ENCODE measurements at regions not wholly inside any gene's neighbourhood (a gene's known extent, or its start where the extent isn't known, plus 50 kb on each side); places are given as distances from the start of the nearest gene placed in this dataset.

- Histone ChIP-seq H3K9me3 (replicated peaks; ENCODE audit: control insufficient read depth, insufficient read depth, low read length) (no peaks in the 10 kb centered on the region), H3K79me2 (ENCODE audit: control insufficient read depth, insufficient read depth, low read length) (no peaks in the 10 kb centered on the region), H4K20me1 (replicated peaks; ENCODE audit: control insufficient read depth, extremely low read depth, insufficient read depth, low read length) (no peaks in the 10 kb centered on the region), H3K9ac (replicated peaks; ENCODE audit: extremely low read depth, insufficient read depth, low read length) (no peak overlapping the region), H3K4me1 (ENCODE audit: control insufficient read depth, extremely low read depth, insufficient read depth, low read length) (no peaks in the 10 kb centered on the region), H2AFZ (ENCODE audit: low read depth, low read length) (no peak overlapping the region), H3K4me3 (replicated peaks in 1 of 3; ENCODE audit: insufficient read depth in 1 of 3, low read depth in 1 of 3, low read length in 3 of 3) (no peak overlapping the region), H3K36me3 (ENCODE audit: control insufficient read depth in 2 of 2, extremely low read depth in 1 of 2, insufficient read depth in 2 of 2, low read length in 2 of 2) (no peaks in the 10 kb centered on the region), H3K27ac (ENCODE audit: insufficient read depth, low read depth, low read length) (no peak overlapping the region), H3K4me2 (ENCODE audit: insufficient read depth, low read length) (no peak overlapping the region), H3K27me3 (ENCODE audit: control insufficient read depth in 2 of 2, insufficient read depth in 2 of 2, low read length in 2 of 2) (peaks cover 7 to 11% of the 10 kb centered on the region in 2 experiments), H3K9me1 (replicated peaks; ENCODE audit: control insufficient read depth, extremely low read depth, insufficient read depth, low read length) (no peaks in the 10 kb centered on the region)
- TF ChIP-seq JUN (IDR thresholded peaks at IDR 0.05; ENCODE audit: borderline replicate concordance, insufficient read depth, insufficient read length, low read depth) (no peak), CTCF (IDR thresholded peaks at IDR 0.05; ENCODE audit: extremely low read depth in 1 of 2, insufficient read depth in 1 of 2, low read depth in 1 of 2, low read length in 2 of 2) (no peak), GATA2 (IDR thresholded peaks at IDR 0.05; ENCODE audit: insufficient read depth, insufficient read length, low read depth, low read length) (no peak), FOS (IDR thresholded peaks at IDR 0.05; ENCODE audit: borderline replicate concordance, insufficient read depth, low read length) (no peak), MYC (IDR thresholded peaks at IDR 0.05; ENCODE audit: low read depth, low read length) (no peak), POLR2A (IDR thresholded peaks at IDR 0.05; ENCODE audit: low read depth, low read length) (no peak), EZH2 (IDR thresholded peaks at IDR 0.05; ENCODE audit: borderline replicate concordance, low read depth, low read length, severe bottlenecking) (no peak), POLR2AphosphoS5 (IDR thresholded peaks at IDR 0.05; ENCODE audit: insufficient read depth, low read depth, low read length) (no peak), MAX (IDR thresholded peaks at IDR 0.05; ENCODE audit: insufficient read depth, insufficient read length) (no peak)
- DNase-seq (ENCODE audit: low read depth, low spot score) (no peak), FAIRE-seq (no peak)
- ChIA-PET CTCF (interaction anchor here (1.2 kb wide), 1 partner anchor 268 kb away, joined by 3 read pairs; no protein-coding TSS in a partner anchor), POLR2A (no interaction called here)
- no TSS peak for BruUV-seq (replicated peaks)
- intact Hi-C loops (cut with micrococcal nuclease) = loop anchor here (10.0 kb wide), 1 partner anchor 228 kb away; no protein-coding TSS in a partner anchor
- dilution Hi-C loops (cut with MboI; ENCODE audit: extremely low pct_ligation_motif_present, low sequenced_read_pairs) = no loop called here
Measured at GRCh38 chr1:10862743-10863335, 66.4 kb upstream of the CASZ1 start.
